ENCODE measurements at regions not wholly inside any gene's neighbourhood (a gene's known extent, or its start where the extent isn't known, plus 50 kb on each side); places are given as distances from the start of the nearest gene placed in this dataset.
"Not testable (repeated sequence)": the region's sequence is repeated elsewhere in the genome, so short reads cannot be mapped to it uniquely, and the experiment has no call there.

- DNase-seq; H3K4me1 ChIP-seq; H3K27ac ChIP-seq; H3K9me3 ChIP-seq; intact Hi-C loops (cut with DNase I); H3K4me3 ChIP-seq; ATAC-seq; H3K27me3 ChIP-seq; H3K36me3 ChIP-seq: not testable (repeated sequence)
- WGBS (ENCODE audit: insufficient coverage, low coverage, low lambda C conversion rate, missing lambda C conversion rate) = no CpG with 5 or more reads among the region's 6 CpGs
These were observed 763.3 kb downstream of the SPATA31A7 start for GRCh38 chr9:61953108-61953507.

DNA sequence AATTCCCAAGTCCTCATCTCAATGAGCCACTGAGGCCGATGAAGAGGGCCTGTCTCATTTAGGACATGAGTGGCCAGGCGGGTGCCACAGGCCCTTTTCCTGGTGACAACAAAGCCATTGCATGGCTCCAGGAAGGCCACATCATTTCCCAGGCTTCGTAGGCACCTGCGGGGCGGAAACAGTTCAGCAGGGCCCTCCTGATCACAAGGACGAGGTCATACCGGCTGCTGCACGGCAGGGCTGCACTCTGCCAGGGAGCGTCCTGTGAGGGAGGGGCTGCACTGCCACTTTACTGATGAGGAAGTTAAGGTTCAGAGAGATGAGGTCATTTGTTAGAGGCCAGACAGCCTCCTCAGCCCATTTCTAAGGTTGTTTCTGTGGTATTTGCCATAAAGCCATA is 781.8 kb downstream of the SPATA31A7 start:
- H3K27me3 ChIP-seq; DNase-seq; intact Hi-C loops (cut with DNase I): not testable (repeated sequence)

DNA sequence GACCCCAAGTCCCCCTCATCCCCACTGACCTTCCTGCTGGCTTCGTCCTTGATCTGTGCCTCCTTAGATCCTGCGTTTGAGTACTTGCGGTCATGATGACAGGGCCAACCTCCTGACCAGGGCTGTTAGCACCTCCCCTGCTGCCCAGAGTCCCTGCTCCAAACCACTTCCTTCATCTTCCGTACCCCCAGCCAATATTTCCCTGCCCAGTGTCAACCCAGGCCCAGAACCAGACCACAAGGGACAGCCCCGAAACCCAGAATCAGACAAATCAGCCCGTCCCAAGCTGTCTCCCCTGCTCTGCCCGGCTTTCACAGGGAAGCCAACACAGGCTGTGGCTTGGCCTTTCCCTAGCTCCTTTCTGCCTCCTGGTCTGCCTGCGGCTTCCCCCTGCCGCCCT is 784.7 kb downstream of the SPATA31A7 start:
- H3K4me1 ChIP-seq; ATAC-seq; H3K36me3 ChIP-seq; H3K4me3 ChIP-seq; H3K27ac ChIP-seq; H3K9me3 ChIP-seq; intact Hi-C loops (cut with DNase I); DNase-seq; H3K27me3 ChIP-seq: not testable (repeated sequence)
- 67% methylated on average over 3 of the region's 9 CpGs for WGBS (ENCODE audit: insufficient coverage, low coverage, low lambda C conversion rate, missing lambda C conversion rate)

More for the DNA sequence above, 781.8 kb downstream of the SPATA31A7 start:
- not testable (repeated sequence) for H3K4me3 ChIP-seq, ATAC-seq, H3K27ac ChIP-seq, H3K36me3 ChIP-seq, H3K9me3 ChIP-seq, H3K4me1 ChIP-seq
- WGBS (ENCODE audit: insufficient coverage, low coverage, low lambda C conversion rate, missing lambda C conversion rate) = 69% methylated on average over 7 of the region's 9 CpGs

DNA sequence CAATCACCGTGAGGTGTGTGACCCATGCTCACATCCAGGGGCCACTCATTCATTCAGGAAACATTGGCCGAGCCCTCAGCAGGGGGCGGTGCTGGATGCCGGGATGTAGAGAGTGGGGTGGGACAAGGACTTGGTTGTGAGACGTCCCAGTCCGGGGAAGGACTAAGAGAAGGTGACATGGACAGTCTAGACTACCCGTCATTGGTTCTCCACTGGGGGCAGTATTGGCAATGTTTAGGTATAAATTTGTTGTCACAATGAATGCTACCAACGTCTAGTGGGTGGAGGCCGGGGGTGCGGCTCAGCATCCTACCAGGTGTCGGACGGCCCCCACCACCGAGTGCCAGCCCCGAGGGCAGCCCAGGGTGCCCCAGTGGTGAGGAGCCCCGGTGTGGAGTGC is 786.5 kb downstream of the SPATA31A7 start:
- DNase-seq; H3K27me3 ChIP-seq; H3K4me3 ChIP-seq; intact Hi-C loops (cut with DNase I); H3K27ac ChIP-seq; H3K4me1 ChIP-seq; H3K9me3 ChIP-seq; H3K36me3 ChIP-seq; ATAC-seq: not testable (repeated sequence)
- WGBS (ENCODE audit: insufficient coverage, low coverage, low lambda C conversion rate, missing lambda C conversion rate) = 60% methylated on average over 1 of the region's 15 CpGs

- H3K4me1 ChIP-seq; H3K9me3 ChIP-seq; intact Hi-C loops (cut with DNase I); H3K36me3 ChIP-seq; ATAC-seq; DNase-seq; H3K27ac ChIP-seq; H3K27me3 ChIP-seq; H3K4me3 ChIP-seq: not testable (repeated sequence)
- 79% methylated on average over 4 of the region's 16 CpGs for WGBS (ENCODE audit: insufficient coverage, low coverage, low lambda C conversion rate, missing lambda C conversion rate)
These were observed 792.9 kb downstream of the SPATA31A7 start for GRCh38 chr9:61982727-61983126.

DNA sequence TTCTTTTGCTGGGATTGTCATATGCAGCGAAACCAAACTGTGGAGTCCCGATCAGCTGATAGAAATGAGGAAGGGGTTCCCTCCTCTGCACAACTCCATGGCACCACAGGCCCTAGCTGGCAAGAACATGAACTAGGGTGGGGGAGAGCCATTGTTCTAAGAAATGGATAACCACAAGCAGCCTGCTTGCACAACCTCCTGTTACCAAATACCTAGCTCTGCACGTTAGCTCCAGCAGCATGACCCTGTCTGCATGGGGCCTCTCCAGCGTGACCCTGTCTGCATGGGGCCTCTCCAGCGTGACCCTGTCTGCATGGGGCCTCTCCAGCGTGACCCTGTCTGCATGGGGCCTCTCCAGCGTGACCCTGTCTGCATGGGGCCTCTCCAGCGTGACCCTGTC is 793.6 kb downstream of the SPATA31A7 start:
- intact Hi-C loops (cut with DNase I); H3K27ac ChIP-seq; DNase-seq; H3K36me3 ChIP-seq; H3K27me3 ChIP-seq; H3K9me3 ChIP-seq; ATAC-seq; H3K4me1 ChIP-seq; H3K4me3 ChIP-seq: not testable (repeated sequence)
- 0% methylated on average over 1 of the region's 8 CpGs for WGBS (ENCODE audit: insufficient coverage, low coverage, low lambda C conversion rate, missing lambda C conversion rate)

- intact Hi-C loops (cut with DNase I); H3K9me3 ChIP-seq; H3K27me3 ChIP-seq; H3K4me1 ChIP-seq; H3K36me3 ChIP-seq; H3K4me3 ChIP-seq; H3K27ac ChIP-seq; ATAC-seq; DNase-seq: not testable (repeated sequence)
- WGBS (ENCODE audit: insufficient coverage, low coverage, low lambda C conversion rate, missing lambda C conversion rate) = 20% methylated on average over 1 of the region's 9 CpGs
These were observed 794.1 kb downstream of the SPATA31A7 start for GRCh38 chr9:61983954-61984353.

DNA sequence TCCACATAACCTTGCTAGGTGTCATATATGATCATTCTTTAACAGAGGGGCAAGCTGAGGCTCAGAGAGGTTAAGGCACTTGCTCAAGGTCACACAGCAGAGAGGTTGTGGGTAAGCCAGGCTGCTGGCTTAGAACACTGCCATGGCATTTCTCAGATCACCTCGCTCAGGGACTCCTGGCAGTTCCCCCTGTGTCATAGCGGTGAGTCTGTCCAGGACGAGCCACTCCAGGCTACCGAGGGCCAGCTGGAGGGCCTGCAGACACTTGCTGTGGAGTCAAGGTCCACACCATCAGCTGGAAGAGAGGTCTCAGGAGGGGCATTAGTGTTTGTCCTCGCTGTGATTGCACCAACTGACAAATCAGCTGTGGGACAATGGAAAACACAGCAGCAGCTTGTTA is 794.7 kb downstream of the SPATA31A7 start:
- ATAC-seq; H3K36me3 ChIP-seq; H3K4me3 ChIP-seq; H3K27me3 ChIP-seq; DNase-seq; H3K9me3 ChIP-seq; H3K4me1 ChIP-seq; H3K27ac ChIP-seq; intact Hi-C loops (cut with DNase I): not testable (repeated sequence)
- WGBS (ENCODE audit: insufficient coverage, low coverage, low lambda C conversion rate, missing lambda C conversion rate) = no CpG with 5 or more reads among the region's 5 CpGs

DNA sequence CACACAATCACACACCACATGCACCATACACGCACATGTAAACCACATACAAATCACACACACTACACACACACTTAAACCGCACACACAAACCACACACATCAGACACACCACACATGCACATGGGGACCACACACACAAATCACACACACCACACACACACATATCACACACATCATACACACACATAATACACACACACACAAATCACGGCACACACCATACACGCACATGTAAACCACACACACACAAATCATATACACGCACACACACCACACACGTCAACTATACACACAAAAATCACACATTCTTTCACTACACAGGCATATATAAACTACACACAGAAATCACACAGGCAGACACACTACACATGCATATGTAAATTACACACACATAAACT is 802.3 kb downstream of the SPATA31A7 start:
- 95% methylated on average over 4 of the region's 6 CpGs for WGBS (ENCODE audit: insufficient coverage, low coverage, low lambda C conversion rate, missing lambda C conversion rate)
- H3K9me3 ChIP-seq; H3K27ac ChIP-seq; H3K36me3 ChIP-seq; DNase-seq; H3K4me1 ChIP-seq; intact Hi-C loops (cut with DNase I); H3K4me3 ChIP-seq; ATAC-seq; H3K27me3 ChIP-seq: not testable (repeated sequence)

DNA sequence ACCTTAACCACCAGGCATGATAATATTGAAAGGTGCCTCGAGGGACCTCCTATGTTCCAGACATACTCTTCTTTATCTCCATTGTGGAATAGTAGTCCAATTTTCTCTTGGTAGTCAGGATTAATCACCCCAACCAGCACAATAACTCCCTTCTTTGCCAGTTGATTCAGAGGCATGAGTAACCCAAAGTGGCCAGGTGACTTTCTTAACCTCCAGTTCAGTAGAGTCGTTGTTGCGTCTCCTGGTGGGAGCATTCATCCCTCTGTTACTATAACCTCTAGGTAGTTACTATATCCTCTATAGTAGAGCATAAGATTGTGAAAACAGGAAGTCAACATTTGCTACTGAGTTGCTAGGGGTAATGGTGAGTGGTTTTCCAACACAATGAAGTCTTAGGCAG is 842.6 kb downstream of the SPATA31A7 start:
- H3K9me3 ChIP-seq; H3K4me1 ChIP-seq; H3K27ac ChIP-seq; H3K27me3 ChIP-seq; intact Hi-C loops (cut with DNase I); ATAC-seq; H3K36me3 ChIP-seq; DNase-seq; H3K4me3 ChIP-seq: not testable (repeated sequence)
- no CpG with 5 or more reads among the region's 3 CpGs for WGBS (ENCODE audit: insufficient coverage, low coverage, low lambda C conversion rate, missing lambda C conversion rate)

GRCh38 chr9:62038260-62038659 is 848.4 kb downstream of the SPATA31A7 start:
- H3K27ac ChIP-seq; intact Hi-C loops (cut with DNase I); H3K9me3 ChIP-seq; H3K36me3 ChIP-seq; H3K27me3 ChIP-seq; H3K4me3 ChIP-seq; DNase-seq; ATAC-seq; H3K4me1 ChIP-seq: not testable (repeated sequence)
- no CpG with 5 or more reads among the region's 7 CpGs for WGBS (ENCODE audit: insufficient coverage, low coverage, low lambda C conversion rate, missing lambda C conversion rate)

DNA sequence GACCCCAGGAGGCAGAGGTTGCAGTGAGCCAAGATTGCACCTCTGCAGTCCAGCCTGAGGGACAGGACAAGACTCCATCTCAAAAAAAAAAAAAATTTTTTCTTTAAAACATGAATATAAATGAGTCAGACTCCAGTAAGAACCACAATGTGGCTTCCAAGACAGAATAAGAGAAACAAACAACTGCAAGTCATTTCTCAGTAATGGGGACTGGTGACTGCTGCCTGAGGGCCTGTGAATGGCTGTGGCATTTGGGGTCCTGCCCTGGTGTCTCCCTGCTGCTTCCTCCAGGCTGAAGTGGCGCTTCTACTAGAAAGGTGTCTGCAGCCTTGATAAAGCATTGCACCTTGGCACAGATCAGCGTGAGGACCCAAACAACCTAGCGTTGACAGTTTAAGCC is 868.3 kb downstream of the SPATA31A7 start:
- ATAC-seq; H3K4me1 ChIP-seq; H3K9me3 ChIP-seq; H3K27me3 ChIP-seq; H3K27ac ChIP-seq; H3K36me3 ChIP-seq; intact Hi-C loops (cut with DNase I); DNase-seq; H3K4me3 ChIP-seq: not testable (repeated sequence)
- no CpG with 5 or more reads among the region's 3 CpGs for WGBS (ENCODE audit: insufficient coverage, low coverage, low lambda C conversion rate, missing lambda C conversion rate)

Measured in right lobe of liver (tissue), 6 donors.